GM23338 (cell line): ENCODE measurements at regions not wholly inside any gene's neighbourhood (a gene's known extent, or its start where the extent isn't known, plus 50 kb on each side); places are given as distances from the start of the nearest gene placed in this dataset.

ENCODE experiments used
- CREB1 ChIP-seq: fragments of 250-450 bp; sonication (Bioruptor Pico); IDR thresholded peaks from 2 replicates; pipeline ENCODE4 v1.5.0; 2020; ENCODE audit warnings: low read depth, mild to moderate bottlenecking, moderate library complexity
- CTCF ChIP-seq, 2 experiments: fragments of 200-600 bp in 1 of 2; sonication (generic) in 1 of 2; conservative IDR thresholded peaks; 2 replicates each; pipeline versions ENCODE4 v1.5.1 to v1.6.1; 2016 to 2017; ENCODE audit warnings: antibody characterized with exemption in 2 of 2, low read depth in 2 of 2, mild to moderate bottlenecking in 2 of 2, moderate library complexity in 1 of 2
- EZH2 ChIP-seq: fragments of 200-600 bp; sonication (generic); IDR thresholded peaks from one replicate; pipeline ENCODE4 v1.8.0; 2017; ENCODE audit warnings: antibody characterized with exemption, mild to moderate bottlenecking, low read depth; ENCODE audit not compliant: unreplicated experiment
- REST ChIP-seq: IDR thresholded peaks from one replicate; pipeline ENCODE4 v1.6.1; 2018; ENCODE audit warnings: antibody characterized with exemption; ENCODE audit not compliant: unreplicated experiment

DNA sequence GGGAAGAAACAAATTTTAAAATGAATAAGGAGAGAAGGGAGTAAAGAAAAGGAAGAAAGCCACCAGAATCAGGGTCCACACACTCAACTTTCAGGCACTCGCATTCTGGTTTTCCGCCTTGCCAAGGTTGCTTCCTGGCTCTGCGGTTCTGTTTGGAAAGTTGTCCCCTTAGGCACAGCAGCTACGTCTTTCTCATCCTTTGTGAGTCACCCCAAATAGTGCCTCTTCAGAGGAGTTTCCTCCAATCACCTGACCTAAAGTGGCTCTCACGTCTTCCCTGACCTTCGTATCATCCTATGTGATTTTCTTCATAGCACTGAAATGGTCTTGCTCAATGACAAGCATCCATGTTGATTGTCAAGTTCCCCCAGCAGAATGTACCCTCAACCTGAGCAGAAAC, 99.5 kb upstream of the TMCC3 start:
- TF ChIP-seq CTCF (conservative IDR thresholded peaks at IDR 0.05; ENCODE audit: low read depth in 2 of 2): no peak
- no peak for TF ChIP-seq REST
- TF ChIP-seq CREB1 (CRISPR knock-in tag): no peak
- TF ChIP-seq EZH2: no peak
